A549 (cell line): ENCODE measurements at regions not wholly inside any gene's neighbourhood (a gene's known extent, or its start where the extent isn't known, plus 50 kb on each side); places are given as distances from the start of the nearest gene placed in this dataset.

Experiments used
- CEBPB ChIP-seq, 2 experiments: fragments of >200 bp in 1 of 2; sonication (Bioruptor Twin) in 1 of 2; formaldehyde crosslinking in 1 of 2; IDR thresholded peaks; 2 replicates each; pipeline ENCODE4 v1.6.1; 2012 to 2016
- EP300 ChIP-seq, 2 experiments: fragments of >200 bp; sonication (Bioruptor Twin); formaldehyde crosslinking; IDR thresholded peaks; 2 replicates in 1 of 2; 3 replicates in 1 of 2; pipeline ENCODE4 v1.6.1; 2016 to 2017
- MAX ChIP-seq: IDR thresholded peaks from 2 replicates; pipeline ENCODE4 v1.6.1; 2012
- NFE2L2 ChIP-seq: fragments of 150-350 bp; conservative IDR thresholded peaks from 2 replicates; pipeline ENCODE4 v1.6.1; 2014; ENCODE audit warnings: low read length
- POLR2A ChIP-seq: IDR thresholded peaks from 2 replicates; pipeline ENCODE4 v1.6.1; 2012; ENCODE audit warnings: mild to moderate bottlenecking, low read length
- RFX5 ChIP-seq: fragments of 450-650 bp; IDR thresholded peaks from 2 replicates; pipeline ENCODE4 v1.7.1; 2014; ENCODE audit warnings: antibody characterized with exemption, mild to moderate bottlenecking, moderate library complexity
- SMC3 ChIP-seq: fragments of >200 bp; sonication (Bioruptor Twin); formaldehyde crosslinking; IDR thresholded peaks from 3 replicates; pipeline ENCODE4 v1.6.1; 2018; ENCODE audit warnings: inconsistent platforms
- USF2 ChIP-seq: fragments of 450-650 bp; IDR thresholded peaks from 2 replicates; pipeline ENCODE4 v1.6.1; 2014; ENCODE audit warnings: antibody characterized with exemption
- TF ChIP-seq, protein P1 (sequence below): fragments of >200 bp; sonication (Bioruptor Twin); formaldehyde crosslinking; IDR thresholded peaks from 3 replicates; pipeline ENCODE4 v1.5.1; 2016

GRCh38 chr2:9782197-9782719, 61.0 kb upstream of the TAF1B start:
- TF ChIP-seq POLR2A (no peak), MAX (no peak), EP300 (IDR thresholded peaks at IDR 0.05) (no peak), RFX5 (no peak), USF2 (no peak), CEBPB (IDR thresholded peaks at IDR 0.05) (no peak), NFE2L2 (no peak), SMC3 (peak; percentile 40; the same call in 1 of the 3 replicates)
- TF ChIP-seq, protein P1, sequence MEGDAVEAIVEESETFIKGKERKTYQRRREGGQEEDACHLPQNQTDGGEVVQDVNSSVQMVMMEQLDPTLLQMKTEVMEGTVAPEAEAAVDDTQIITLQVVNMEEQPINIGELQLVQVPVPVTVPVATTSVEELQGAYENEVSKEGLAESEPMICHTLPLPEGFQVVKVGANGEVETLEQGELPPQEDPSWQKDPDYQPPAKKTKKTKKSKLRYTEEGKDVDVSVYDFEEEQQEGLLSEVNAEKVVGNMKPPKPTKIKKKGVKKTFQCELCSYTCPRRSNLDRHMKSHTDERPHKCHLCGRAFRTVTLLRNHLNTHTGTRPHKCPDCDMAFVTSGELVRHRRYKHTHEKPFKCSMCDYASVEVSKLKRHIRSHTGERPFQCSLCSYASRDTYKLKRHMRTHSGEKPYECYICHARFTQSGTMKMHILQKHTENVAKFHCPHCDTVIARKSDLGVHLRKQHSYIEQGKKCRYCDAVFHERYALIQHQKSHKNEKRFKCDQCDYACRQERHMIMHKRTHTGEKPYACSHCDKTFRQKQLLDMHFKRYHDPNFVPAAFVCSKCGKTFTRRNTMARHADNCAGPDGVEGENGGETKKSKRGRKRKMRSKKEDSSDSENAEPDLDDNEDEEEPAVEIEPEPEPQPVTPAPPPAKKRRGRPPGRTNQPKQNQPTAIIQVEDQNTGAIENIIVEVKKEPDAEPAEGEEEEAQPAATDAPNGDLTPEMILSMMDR = peak; percentile 46
